Progenitor cell of endocrine pancreas (in vitro differentiated cells): ENCODE measurements at regions not wholly inside any gene's neighbourhood (a gene's known extent, or its start where the extent isn't known, plus 50 kb on each side); places are given as distances from the start of the nearest gene placed in this dataset.

Source experiments
- DNase-seq: peaks from one replicate; pipeline ENCODE4 v3.0.0; 2021; ENCODE audit warnings: low spot score; ENCODE audit not compliant: unreplicated experiment
- H3K27ac Mint-ChIP-seq: 2 replicates; pipeline ENCODE4 v1.8.0; 2021; ENCODE audit warnings: mild to moderate bottlenecking, moderate library complexity, mixed read lengths
- H3K27me3 Mint-ChIP-seq: 2 replicates; pipeline ENCODE4 v1.8.0; 2021; ENCODE audit warnings: mixed read lengths
- H3K36me3 Mint-ChIP-seq: 2 replicates; pipeline ENCODE4 v1.8.0; 2022; ENCODE audit warnings: mixed read lengths; ENCODE audit not compliant: insufficient read depth
- H3K4me1 Mint-ChIP-seq: 2 replicates; pipeline ENCODE4 v1.8.0; 2021; ENCODE audit warnings: low read depth, mixed read lengths
- H3K4me3 Mint-ChIP-seq: 2 replicates; pipeline ENCODE4 v1.8.0; 2021; ENCODE audit warnings: low read depth, mild to moderate bottlenecking, moderate library complexity, mixed read lengths
- H3K9me3 Mint-ChIP-seq: 2 replicates; pipeline ENCODE4 v1.8.0; 2021; ENCODE audit warnings: low read depth, mixed read lengths
- CTCF ChIP-seq: fragments of 200-600 bp; sonication (generic); IDR thresholded peaks from one replicate; pipeline ENCODE4 v1.5.0; 2021; ENCODE audit warnings: antibody characterized with exemption, mild to moderate bottlenecking; ENCODE audit not compliant: unreplicated experiment

- H3K27ac Mint-ChIP-seq: no peak overlapping the region
- TF ChIP-seq CTCF: no peak
- no peak for DNase-seq
- H3K4me1 Mint-ChIP-seq: no peaks in the 10 kb centered on the region
- H3K36me3 Mint-ChIP-seq: no peaks in the 10 kb centered on the region
- H3K27me3 Mint-ChIP-seq: peaks cover 5% of the 10 kb centered on the region
- no peak overlapping the region for H3K4me3 Mint-ChIP-seq
- H3K9me3 Mint-ChIP-seq: no peaks in the 10 kb centered on the region
These were observed 907.9 kb downstream of the VRK1 start for GRCh38 chr14:97705107-97705506.

GRCh38 chr14:97705976-97706375 lies 908.8 kb downstream of the VRK1 start:
- Mint-ChIP-seq H3K36me3 (no peaks in the 10 kb centered on the region), H3K4me3 (no peak overlapping the region), H3K27ac (no peak overlapping the region), H3K4me1 (no peaks in the 10 kb centered on the region), H3K9me3 (no peaks in the 10 kb centered on the region), H3K27me3 (peaks cover 5% of the 10 kb centered on the region)
- no peak for TF ChIP-seq CTCF
- no peak for DNase-seq

- Mint-ChIP-seq H3K4me1 (no peaks in the 10 kb centered on the region), H3K27ac (no peak overlapping the region), H3K27me3 (peaks cover 5% of the 10 kb centered on the region), H3K9me3 (no peaks in the 10 kb centered on the region), H3K4me3 (no peak overlapping the region), H3K36me3 (no peaks in the 10 kb centered on the region)
- TF ChIP-seq CTCF: no peak
- no peak for DNase-seq
These were observed 909.6 kb downstream of the VRK1 start for GRCh38 chr14:97706819-97707218.

GRCh38 chr14:97707603-97708002 lies 910.4 kb downstream of the VRK1 start:
- Mint-ChIP-seq H3K36me3 (no peaks in the 10 kb centered on the region), H3K4me3 (no peak overlapping the region), H3K27me3 (peaks cover 5% of the 10 kb centered on the region), H3K9me3 (no peaks in the 10 kb centered on the region), H3K27ac (no peak overlapping the region), H3K4me1 (no peaks in the 10 kb centered on the region)
- no peak for TF ChIP-seq CTCF
- no peak for DNase-seq

GRCh38 chr14:97709552-97709951 lies 912.4 kb downstream of the VRK1 start:
- no peaks in the 10 kb centered on the region for H3K9me3 Mint-ChIP-seq
- no peaks in the 10 kb centered on the region for H3K4me1 Mint-ChIP-seq
- no peaks in the 10 kb centered on the region for H3K36me3 Mint-ChIP-seq
- peaks cover 5% of the 10 kb centered on the region for H3K27me3 Mint-ChIP-seq
- TF ChIP-seq CTCF: no peak
- H3K27ac Mint-ChIP-seq: no peak overlapping the region
- DNase-seq: no peak
- no peak overlapping the region for H3K4me3 Mint-ChIP-seq

- no peak for DNase-seq
- peaks cover 5% of the 10 kb centered on the region for H3K27me3 Mint-ChIP-seq
- H3K36me3 Mint-ChIP-seq: no peaks in the 10 kb centered on the region
- no peak for TF ChIP-seq CTCF
- H3K9me3 Mint-ChIP-seq: no peaks in the 10 kb centered on the region
- H3K4me1 Mint-ChIP-seq: no peaks in the 10 kb centered on the region
- H3K27ac Mint-ChIP-seq: no peak overlapping the region
- H3K4me3 Mint-ChIP-seq: no peak overlapping the region
These were observed 913.5 kb downstream of the VRK1 start for GRCh38 chr14:97710726-97711125.
